Muscle of arm (tissue), 1 donor: ENCODE measurements at regions not wholly inside any gene's neighbourhood (a gene's known extent, or its start where the extent isn't known, plus 50 kb on each side); places are given as distances from the start of the nearest gene placed in this dataset.

Source experiments
- DNase-seq: peaks from one replicate; pipeline ENCODE4 v3.0.0-alpha.2; 2013

DNA sequence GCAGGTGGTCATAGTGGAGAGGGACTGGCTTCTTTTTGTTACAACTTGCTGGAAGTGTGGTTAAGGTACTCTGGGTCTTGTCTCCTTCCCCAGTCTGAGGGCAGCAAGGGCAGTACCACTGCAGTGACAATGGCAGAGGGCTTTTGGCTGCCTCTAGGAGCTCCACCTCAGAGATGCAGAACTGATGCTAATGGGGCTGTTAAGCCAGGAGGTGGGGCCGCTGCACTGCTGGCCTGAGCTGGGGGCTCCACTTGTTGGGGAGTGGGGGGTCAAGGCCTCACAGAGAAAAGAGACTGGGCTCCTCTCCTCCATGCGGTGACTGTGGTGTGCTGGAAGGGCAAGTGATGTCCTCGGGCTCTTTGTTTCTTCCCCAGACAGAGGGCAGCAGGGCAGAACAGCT lies 135.7 kb downstream of the DSEL start:
- no peak for DNase-seq

DNA sequence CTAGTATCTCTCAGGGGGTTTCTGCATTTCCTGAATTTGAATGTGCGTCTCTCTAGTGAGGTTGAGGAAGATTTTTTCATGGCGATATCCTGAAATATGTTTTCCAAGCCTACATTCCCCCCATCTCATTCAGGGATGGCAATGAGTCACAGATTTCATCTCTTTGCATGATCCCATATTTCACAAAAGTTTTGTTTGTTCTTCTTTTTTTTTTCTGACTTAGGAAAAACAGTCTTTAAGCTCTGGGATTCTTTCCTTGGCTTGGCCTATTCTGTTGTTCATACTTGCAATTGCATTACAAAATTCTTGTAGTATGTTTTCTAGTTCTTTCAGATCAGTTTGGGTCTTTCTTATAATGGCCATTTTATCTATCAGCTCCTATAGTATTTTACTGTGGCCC lies 136.5 kb downstream of the DSEL start:
- DNase-seq = no peak

- peak; percentile 35 for DNase-seq
Measured at GRCh38 chr18:67376372-67376771, 140.1 kb downstream of the DSEL start.

- DNase-seq = no peak
Measured at GRCh38 chr18:67373636-67374035, 142.9 kb downstream of the DSEL start.

GRCh38 chr18:67367540-67367939 lies 149.0 kb downstream of the DSEL start:
- DNase-seq = no peak

DNA sequence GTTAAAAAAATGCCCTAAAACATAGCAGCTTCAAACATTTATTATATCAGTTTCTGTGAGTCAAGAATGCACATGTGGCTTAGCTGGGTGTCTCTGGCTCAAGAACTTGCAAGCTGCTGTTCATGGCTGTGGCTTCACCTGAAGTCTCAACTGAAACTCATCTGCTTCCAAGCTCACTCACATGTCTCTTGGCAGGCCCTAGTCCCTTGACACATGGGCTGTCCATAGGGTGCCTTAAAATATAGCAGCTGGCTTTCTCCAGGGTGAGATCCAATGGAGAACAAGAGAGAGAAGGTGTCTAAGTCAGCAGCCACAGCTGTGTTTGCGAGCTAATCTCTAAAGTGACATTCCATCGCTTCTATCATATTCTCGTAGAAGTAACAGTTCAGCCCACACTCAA lies 152.8 kb downstream of the DSEL start:
- no peak for DNase-seq

DNA sequence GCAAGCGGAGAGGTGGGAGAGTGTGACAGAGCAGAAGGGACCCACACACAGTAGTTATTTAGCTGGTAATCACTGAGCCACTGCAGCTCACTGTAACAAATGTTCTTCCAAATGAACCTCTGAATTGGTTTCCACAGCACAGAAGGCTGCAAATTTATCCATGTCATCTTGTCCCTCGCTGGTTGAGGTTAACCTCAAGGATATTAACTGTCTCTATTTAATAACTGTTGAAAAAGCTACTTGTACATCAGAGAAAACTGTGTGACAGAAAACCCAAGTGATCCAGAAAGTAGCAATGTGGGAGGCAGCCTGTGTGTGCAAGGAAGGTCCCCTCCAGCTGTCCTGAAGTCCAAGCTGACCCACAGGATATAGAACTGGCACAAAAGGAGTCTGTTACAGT lies 153.6 kb downstream of the DSEL start:
- DNase-seq = no peak

- peak; percentile 88 for DNase-seq
Measured at GRCh38 chr18:67359873-67360838, 156.4 kb downstream of the DSEL start.

GRCh38 chr18:67358947-67359346 lies 157.6 kb downstream of the DSEL start:
- no peak for DNase-seq

DNA sequence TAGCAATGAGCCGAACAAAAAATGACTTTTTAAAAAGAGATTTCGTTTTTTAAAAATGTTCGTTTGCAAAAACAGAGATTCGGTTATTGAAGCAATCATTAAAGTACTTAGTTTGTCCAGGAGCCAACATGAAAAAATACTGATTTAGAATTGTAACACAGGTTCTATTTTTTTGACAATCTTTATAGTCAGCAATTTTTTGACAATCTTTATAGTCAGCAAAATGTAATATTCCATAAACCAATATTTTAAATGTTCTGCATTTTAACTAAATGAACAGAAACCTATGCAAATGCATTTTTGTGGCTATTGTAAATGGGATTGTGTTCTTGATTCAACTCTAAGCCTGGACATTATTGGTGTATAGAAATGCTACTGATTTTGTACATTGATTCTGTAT lies 161.8 kb downstream of the DSEL start:
- DNase-seq = no peak

- no peak for DNase-seq
Measured at GRCh38 chr18:67354091-67354490, 162.4 kb downstream of the DSEL start.

GRCh38 chr18:67347438-67347837 lies 169.1 kb downstream of the DSEL start:
- DNase-seq = no peak

DNA sequence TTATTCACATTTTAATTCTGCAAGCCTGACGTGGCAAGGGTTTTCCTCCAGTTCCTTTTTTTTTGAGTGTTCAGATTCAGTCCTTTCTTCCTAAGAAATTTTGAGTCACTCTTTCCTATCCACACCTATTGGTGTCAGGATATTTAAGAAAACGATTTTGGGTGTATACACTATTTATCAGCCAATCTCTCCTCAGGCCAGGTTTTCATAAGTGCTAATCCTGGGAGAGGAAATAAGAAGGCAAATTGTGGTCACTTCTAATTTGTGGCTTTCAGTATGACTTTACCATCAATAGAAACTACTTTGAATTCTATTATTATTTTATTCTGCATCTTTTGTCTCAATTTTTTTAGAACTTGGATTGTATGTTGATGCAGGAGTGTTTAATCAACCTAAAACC lies 174.4 kb downstream of the DSEL start:
- DNase-seq = no peak

GRCh38 chr18:67337696-67338095 lies 178.8 kb downstream of the DSEL start:
- no peak for DNase-seq

DNA sequence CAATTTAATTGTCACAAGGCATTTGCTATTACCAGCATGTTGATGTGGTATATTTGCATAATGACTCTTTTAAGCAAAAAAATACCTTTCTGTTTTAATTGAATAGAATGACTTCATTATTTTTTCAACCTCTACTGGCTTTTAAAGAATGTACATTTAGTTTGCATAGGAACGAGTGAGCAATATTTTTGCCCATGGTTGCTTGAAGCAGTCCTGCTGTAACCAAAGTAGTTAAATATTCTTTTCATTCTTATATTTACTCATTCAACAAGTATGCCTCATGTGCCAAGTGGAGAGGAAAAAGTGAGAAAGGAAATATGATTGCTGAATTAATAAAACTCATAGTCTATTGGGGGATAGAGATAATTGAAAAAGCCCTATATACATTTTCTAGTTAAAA lies 184.7 kb downstream of the DSEL start:
- DNase-seq = no peak

DNA sequence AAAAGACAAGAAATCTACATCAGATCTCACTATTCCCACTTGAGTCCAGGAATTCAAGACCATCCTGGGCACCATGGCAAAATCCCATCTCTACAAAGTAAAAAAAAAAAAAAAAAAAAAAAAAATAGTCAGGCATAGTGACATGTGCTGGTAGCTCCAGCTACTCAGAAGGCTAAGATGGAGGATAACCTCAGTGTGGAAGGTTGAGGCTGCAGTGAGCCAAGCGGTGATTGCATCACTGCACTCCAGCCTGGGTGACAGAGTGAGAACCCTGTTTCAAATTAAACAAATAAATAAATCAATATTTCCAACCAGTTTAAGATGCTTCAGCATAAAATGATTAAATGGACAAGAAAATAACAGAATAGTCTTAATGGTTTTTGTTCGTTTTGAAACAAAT lies 197.4 kb downstream of the DSEL start:
- no peak for DNase-seq

DNA sequence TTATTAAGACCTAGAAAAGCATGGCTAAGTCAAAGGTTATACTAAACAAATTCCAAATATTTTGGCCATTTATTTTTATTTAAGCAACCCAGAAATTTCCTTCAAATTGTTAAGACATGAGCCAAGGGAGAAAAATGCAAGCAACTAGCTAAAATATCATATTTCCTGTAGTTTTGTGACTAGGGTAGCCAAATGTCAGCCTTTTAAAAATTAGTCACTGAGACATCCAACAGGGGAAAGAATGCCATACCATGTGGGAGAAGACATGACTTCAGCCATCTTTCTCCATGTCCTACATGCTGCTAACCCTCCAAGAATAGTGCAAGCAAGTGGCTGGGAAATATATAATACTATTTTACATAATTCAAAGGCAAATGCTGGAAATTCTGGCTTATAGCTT lies 197.9 kb downstream of the DSEL start:
- DNase-seq = no peak

DNA sequence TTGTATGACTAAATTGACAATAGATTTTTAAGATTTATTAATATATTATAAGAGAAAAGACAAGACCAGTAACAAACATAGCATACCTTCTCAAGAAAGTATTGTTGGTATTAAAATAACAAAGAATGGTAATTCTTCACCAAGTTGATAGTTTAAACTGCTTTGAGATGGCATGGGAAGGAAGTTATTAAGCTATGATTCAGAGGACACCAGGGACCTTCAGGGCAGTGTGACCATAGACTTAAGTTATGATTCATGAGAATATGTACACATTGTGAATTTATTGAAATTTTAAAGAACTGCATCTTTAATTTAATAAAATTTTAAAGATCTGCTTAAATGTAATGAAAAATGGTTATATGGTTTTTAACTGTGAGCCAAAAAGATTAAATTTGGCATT lies 205.7 kb downstream of the DSEL start:
- DNase-seq = no peak

DNA sequence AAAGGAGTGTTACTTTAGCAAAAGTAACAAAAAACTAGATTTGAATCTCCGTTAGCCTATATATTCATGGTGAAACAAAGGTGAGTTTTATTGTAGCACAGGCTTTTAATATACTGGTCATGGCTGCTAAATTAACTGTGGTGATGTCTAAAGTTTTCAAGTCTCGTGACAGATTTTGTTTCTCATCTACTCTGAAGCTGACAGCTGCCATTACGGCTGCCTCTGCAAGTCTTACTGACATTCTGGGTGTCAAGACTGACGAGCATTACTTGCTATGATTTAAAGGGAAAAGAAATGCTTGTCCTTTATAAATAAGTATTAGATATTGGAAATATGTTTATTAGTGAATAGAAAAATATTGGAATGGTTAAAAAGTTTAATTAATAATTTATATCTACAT lies 207.7 kb downstream of the DSEL start:
- no peak for DNase-seq

DNA sequence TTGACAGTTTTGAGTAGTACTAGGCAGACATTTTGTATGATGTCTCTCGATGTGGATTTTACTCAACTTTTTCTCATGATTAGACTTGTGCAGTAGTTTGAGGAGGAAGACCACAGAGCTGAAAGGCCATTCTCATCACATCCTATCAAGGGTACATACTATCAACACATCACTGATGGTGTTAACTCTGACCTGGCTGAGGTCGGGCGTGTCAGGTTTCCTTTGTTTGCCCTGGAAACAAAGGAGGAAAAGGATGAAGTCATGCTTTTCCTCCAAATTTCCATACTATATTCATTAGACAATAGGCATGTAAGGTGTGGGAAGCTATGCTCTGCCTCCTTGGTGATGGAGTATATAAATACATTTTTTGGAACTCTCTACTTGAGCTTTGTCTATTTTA lies 211.1 kb downstream of the DSEL start:
- no peak for DNase-seq

DNA sequence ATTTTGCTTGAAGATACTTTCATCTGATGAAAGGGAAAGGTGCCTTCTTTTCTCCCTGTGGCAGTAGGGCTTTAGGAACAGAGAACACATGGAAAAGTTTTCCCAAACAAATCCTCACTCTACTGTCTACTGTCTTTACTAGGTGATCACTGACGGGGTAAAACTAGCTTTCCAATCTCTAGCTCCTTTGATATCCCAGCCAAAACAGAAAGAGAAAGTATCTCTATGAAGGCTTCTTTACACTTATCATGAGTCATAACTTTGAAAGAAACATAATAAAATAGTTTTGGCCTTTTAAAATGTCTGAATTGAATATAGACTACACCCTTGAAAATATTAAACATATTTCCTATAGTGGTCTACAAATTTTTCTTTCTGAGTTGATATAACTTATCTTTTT lies 214.5 kb downstream of the DSEL start:
- no peak for DNase-seq

DNA sequence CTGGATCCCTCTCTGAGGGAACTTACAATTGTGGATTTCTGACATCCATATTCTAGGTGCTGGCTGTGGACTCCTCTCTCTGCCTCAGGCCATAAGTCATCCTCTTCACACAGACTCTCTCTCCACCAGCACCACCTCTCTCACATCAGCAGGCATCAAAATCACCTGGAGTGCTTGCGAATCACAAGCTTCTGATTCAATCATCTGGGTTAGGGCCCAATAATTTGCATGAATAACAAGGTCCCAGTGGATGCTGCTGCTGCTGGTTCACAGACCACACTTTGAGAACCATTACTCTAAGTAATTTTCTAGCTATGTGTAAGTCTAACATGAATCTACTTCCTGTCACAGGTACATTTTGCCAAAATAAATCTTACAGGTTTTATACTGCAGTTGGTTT lies 214.9 kb downstream of the DSEL start:
- no peak for DNase-seq

DNA sequence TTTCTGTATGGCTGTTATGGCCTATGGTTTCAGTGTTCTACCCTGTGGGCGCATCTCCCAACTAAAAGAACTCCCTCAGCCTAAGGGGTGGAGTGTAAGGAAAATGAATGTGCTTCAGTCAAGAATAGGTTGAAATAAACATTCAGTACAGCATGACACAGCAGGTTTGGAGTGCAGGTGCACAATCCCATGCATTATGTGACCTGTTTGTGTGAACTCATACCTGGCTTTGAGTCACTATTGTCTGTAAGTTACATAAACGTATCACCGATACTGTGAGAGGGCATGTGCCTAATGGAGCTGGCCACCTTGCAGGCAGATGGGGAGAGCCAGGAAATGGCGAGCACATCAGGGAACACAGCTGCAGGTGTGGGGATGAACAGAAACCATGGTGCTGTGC lies 216.0 kb downstream of the DSEL start:
- DNase-seq = no peak

DNA sequence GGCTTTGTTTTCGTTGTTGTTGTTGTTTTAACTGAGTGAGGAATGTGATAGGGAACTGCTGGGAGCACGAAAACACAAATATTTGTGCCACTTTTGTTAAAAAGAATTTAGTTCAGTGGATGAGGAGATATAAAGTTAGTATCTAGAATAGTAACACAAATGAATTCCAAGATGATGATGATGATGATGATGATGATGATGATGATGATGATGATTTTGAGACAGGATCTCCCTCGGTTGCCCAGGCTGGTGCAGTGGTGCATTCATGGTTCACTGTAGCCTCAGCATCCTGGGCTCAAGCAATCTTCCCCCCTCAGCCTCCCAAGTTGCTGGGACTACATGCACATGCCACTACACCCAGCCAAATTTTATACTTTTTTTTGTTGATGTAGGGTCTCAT lies 223.7 kb downstream of the DSEL start:
- no peak for DNase-seq
